GM11168 (cell line): ENCODE measurements at regions not wholly inside any gene's neighbourhood (a gene's known extent, or its start where the extent isn't known, plus 50 kb on each side); places are given as distances from the start of the nearest gene placed in this dataset.

Source experiments
- in situ Hi-C: fragments of 300-500 bp; cut with MboI; formaldehyde crosslinking; loops from one replicate; pipeline ENCODE4 v1.12.0; 2022; ENCODE audit warnings: low sequenced_read_pairs; ENCODE audit not compliant: unreplicated experiment

- in situ Hi-C loops = no loop called here
Observed at GRCh38 chr2:120862201-120863060, 126.8 kb downstream of the GLI2 start.

DNA sequence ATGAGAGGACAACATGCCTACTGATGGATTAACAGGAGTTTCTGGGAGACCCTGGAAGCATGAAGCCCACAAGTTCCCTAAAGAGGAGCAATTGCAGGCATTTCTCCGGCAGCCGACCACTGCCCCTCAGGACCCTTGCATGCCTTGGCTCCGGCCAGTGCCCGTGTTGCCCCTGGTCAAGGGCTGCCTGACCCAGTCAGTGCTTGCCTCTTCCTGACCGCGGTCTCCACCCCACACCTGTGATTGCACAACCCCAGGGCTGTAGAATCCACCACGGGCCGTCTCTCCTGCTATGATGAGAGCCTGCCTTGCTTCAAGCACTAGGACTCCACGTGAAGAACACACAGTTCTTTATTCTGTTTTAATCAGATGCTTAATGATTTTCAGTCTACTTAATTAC lies 127.5 kb downstream of the GLI2 start:
- in situ Hi-C loops = no loop called here

- in situ Hi-C loops = no loop called here
Observed at GRCh38 chr2:120863661-120864320, 128.1 kb downstream of the GLI2 start.

DNA sequence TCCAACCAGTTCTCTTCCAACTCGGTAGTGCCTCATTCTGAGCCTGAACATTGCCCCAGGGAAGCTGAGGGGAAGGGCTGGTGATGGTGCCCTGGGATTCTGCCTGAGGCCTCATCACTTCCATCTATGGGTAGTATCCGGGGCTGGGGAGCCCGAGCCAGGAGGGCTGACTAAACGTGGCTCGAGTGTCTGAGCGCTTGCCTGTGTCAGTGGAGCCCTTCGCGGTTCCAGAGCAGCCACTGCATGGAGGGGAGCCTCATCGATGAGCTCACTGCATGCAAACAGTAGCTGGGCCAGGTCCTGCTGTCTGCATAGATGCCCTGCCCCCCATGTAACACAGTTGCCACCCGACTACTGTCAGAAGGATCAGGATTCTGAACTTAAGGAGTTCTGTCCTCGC lies 129.3 kb downstream of the GLI2 start:
- in situ Hi-C loops = no loop called here

GRCh38 chr2:120865656-120866055 lies 130.0 kb downstream of the GLI2 start:
- in situ Hi-C loops = no loop called here

GRCh38 chr2:120866071-120866470 lies 130.4 kb downstream of the GLI2 start:
- in situ Hi-C loops = no loop called here

DNA sequence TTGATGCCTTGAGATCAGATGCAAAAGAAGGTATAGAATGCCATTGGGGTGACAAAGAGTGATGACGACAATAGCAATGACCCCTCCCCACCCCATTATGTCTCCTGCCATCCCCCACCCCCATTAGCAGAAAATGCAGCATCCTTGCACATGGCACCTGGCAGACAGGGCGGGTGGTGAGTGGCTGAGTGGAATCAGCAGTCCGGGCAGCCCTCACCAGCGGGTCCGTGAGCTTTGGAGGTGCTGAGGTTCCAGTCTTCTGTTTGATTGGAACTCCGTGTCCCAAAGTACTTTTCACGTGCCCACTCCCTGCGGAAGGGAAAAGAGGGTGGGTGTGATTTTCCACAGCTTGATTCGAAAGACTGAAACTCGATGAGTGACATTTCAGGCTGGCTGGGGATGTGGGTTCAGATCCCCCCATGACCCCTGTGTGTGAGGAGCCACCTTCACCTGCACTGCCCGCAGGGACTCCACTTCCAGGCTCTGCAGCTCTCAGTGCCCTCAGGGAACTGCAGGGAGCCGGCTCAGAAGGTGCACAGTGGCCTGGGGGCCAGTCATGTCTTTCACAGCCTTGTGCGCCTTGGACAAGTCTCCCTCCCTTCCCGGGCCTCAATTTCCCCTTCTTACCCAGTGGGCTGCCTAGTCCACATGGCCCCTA lies 130.9 kb downstream of the GLI2 start:
- in situ Hi-C loops = no loop called here

DNA sequence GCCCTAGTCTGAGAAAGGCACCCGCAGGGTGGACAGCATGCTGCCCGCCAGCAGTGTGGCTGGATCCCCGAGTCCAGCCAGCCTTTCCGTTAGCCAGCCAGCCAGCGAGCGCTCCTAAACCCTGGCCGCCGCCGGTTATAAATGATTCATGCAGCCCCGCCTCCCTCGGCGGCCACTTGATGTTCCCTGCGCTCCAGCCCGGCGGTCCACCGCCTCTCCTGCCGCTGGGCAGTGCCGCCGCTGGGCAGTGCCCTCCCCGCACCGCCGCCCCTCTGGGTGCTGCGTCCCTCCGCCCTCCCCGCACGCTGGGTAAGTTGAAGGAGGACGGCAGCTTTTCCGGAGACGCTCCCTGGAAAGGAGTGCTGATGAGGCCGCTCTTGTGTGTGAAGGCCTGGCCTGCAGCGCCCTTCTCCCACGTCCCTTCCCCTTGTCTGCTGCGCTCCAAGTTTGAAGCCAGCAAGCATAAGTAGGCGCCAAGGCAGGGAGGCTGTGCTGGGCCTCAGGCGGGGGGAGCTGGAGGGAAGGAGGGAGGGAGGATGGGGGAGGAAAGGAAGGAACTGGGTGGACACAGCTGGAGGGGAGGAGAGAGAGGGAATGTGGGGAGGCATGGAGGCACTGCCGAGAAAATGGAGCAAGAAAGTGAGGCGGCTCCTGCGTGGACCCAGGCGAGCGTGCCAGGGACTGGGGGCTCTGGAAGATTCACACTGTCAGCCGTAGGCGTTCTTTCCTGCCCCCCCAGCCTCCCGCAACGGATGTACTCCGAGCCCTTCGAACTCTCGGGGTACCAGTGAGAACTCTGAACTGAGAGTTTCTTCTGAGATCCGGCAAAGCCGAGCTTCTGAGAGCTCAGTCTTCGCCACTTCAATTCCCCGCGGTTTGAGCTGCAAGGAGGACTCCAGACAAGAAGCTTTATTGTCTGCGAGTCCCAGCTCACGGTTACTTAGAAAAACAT lies 131.9 kb downstream of the GLI2 start:
- in situ Hi-C loops = no loop called here

GRCh38 chr2:120868366-120868765 lies 132.7 kb downstream of the GLI2 start:
- in situ Hi-C loops = no loop called here

GRCh38 chr2:120869036-120869729 lies 133.5 kb downstream of the GLI2 start:
- in situ Hi-C loops = no loop called here

- in situ Hi-C loops = no loop called here
Observed at GRCh38 chr2:120869730-120870466, 134.2 kb downstream of the GLI2 start.

- in situ Hi-C loops = no loop called here
Observed at GRCh38 chr2:120870467-120870788, 134.8 kb downstream of the GLI2 start.

DNA sequence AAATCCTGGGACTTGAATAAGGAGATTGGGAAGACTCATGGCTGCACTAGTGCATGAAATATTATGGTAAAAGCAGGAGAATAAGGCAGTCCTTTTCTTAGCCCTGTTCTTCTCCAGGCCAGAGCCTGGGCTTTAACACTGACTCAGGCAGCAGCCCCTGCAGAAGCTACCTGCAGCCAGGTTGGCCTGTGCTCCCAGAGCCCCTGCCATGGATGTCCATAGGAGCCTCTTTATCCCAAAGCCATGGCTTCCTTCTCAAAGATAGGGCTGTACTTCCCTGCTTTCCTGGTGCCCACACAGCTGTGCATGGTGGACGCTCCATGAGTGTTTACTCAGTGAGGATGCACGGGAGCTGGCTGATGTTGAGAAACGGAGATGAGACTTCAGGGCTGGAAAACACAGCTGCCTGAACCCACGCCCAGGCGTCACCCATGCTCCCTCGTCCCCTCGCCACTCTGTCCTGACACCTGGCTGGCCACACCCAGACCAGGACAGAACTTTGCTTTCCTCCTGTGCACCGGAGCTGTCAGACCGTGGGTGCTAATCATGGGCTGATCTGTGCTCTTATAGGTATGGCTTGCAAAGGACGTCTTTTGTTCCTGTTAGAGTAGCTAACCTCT lies 135.5 kb downstream of the GLI2 start:
- in situ Hi-C loops = no loop called here

DNA sequence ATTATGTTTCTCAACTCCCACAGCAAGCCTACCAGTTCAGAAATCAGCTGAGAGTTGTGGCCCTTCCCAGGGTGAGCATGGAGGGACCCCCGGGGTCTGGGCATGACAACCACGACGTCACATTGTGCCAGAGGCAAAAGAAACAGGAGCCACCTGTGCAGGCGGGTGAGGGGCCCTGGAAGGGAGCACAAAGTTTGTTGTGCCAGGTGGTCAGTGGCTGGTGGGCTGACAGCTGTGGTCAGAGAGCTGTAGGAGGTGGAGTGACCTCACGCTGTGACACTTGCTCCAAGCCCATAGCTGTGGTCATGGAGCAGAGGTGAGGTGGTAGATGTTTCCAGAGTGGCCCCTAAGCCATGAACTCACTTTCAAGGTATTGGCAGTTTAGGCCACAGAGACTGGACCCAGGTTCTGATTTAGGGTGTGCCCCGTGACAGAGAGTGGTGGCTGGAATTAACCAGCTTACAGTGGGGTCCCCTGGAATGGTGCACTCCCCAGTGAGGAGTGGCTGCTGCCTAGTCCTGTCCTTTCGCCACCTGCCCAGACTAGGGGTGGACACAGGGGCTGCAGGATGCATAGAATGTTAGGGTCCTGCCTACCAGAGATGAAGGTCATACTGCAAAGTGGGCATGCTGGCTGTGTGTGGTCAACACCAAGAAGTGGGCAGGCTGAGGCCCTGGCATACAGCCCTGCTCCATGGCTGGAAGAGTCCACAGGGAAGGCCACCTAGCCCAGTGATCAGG lies 136.4 kb downstream of the GLI2 start:
- in situ Hi-C loops = no loop called here

GRCh38 chr2:120873958-120874887 lies 138.6 kb downstream of the GLI2 start:
- in situ Hi-C loops = no loop called here

GRCh38 chr2:120874888-120875275 lies 139.2 kb downstream of the GLI2 start:
- in situ Hi-C loops = no loop called here

DNA sequence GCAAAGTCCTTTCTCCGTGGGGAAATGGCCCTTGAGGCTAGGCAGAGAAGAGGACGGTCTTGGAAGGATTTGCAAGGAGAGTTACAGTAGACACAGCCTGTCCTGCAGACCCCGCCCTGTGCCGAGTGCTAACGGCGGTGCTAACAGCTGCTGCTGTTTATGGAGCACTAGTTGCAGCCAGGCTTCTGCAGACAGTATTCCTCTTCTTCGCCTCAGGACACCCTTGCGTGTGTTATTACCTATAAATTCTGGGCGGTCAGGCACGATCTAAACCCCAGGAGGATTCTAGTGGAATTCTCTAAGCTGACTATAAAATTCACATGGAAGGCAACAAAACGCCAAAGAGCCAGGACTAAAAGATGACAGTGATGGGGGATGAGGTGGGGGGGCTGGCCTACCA lies 139.8 kb downstream of the GLI2 start:
- in situ Hi-C loops = no loop called here
